ENCODE measurements at regions not wholly inside any gene's neighbourhood (a gene's known extent, or its start where the extent isn't known, plus 50 kb on each side); places are given as distances from the start of the nearest gene placed in this dataset.

DNA sequence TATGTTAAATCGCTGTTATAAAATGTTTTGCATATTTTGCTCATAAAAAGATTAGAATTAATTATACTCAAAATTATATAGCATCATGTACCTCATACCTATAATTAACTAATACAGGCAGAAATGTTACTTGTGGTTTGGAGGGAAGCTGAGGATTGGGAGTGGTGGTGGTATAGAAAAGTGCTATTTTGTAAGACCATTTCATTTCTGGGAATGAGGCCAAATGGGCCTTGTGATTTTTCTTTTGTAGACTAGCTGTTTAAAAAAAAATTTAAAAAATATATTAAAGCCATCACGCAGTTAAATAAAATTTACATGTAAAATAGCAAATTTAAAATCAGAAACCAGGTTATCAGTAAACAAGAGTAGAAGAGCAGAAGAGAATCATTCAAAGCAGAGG is 560.8 kb upstream of the FAM98A start:
- Histone ChIP-seq H3K27me3 (ENCODE audit: insufficient read depth, low read length, poor library complexity, severe bottlenecking) (no peaks in the 10 kb centered on the region), H3K4me2 (ENCODE audit: low read depth, low read length, poor library complexity, severe bottlenecking) (no peak overlapping the region), H4K20me1 (ENCODE audit: insufficient read depth, low read length, poor library complexity, severe bottlenecking) (no peaks in the 10 kb centered on the region), H3K4me3 (ENCODE audit: low read length, poor library complexity, severe bottlenecking) (no peak overlapping the region), H3K4me1 (ENCODE audit: insufficient read depth, low read length, poor library complexity, severe bottlenecking) (no peaks in the 10 kb centered on the region), H2AFZ (ENCODE audit: low read length) (no peak overlapping the region), H3K9ac (ENCODE audit: low read depth, low read length, poor library complexity, severe bottlenecking) (no peak overlapping the region), H3K79me2 (ENCODE audit: insufficient read depth, low read length) (no peaks in the 10 kb centered on the region), H3K36me3 (ENCODE audit: insufficient read depth, low read length) (no peaks in the 10 kb centered on the region), H3K9me3 (ENCODE audit: insufficient read depth, low read depth, low read length) (no peaks in the 10 kb centered on the region), H3K9me2 (replicated peaks; ENCODE audit: low read depth, low read length) (no peaks in the 10 kb centered on the region), H3F3A (ENCODE audit: low read depth) (no peaks in the 10 kb centered on the region)
- TF ChIP-seq, protein P1, sequence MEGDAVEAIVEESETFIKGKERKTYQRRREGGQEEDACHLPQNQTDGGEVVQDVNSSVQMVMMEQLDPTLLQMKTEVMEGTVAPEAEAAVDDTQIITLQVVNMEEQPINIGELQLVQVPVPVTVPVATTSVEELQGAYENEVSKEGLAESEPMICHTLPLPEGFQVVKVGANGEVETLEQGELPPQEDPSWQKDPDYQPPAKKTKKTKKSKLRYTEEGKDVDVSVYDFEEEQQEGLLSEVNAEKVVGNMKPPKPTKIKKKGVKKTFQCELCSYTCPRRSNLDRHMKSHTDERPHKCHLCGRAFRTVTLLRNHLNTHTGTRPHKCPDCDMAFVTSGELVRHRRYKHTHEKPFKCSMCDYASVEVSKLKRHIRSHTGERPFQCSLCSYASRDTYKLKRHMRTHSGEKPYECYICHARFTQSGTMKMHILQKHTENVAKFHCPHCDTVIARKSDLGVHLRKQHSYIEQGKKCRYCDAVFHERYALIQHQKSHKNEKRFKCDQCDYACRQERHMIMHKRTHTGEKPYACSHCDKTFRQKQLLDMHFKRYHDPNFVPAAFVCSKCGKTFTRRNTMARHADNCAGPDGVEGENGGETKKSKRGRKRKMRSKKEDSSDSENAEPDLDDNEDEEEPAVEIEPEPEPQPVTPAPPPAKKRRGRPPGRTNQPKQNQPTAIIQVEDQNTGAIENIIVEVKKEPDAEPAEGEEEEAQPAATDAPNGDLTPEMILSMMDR (conservative IDR thresholded peaks at IDR 0.05; ENCODE audit: low read length): no peak
- TF ChIP-seq EZH2phosphoT487 (IDR thresholded peaks at IDR 0.05; ENCODE audit: borderline replicate concordance): no peak

DNA sequence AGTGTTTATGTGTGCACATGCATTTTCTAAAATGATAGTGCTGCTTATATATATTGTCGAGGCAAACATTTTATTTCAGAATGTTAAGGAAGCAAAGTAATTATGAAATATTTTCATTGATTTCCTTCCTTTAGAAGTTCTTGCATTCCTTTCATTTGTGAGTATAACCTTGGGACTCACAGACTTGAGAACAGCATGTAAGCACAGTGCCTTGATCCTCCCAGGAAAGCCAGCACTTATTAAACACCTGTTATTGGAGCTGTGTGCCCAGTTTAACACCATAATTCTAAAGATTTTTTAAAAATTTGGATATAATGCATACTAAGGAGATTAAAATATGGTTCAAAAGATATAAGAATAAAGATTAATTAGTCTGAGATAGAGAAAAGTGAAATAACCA is 554.4 kb upstream of the FAM98A start:
- Histone ChIP-seq H3K4me3 (ENCODE audit: low read length, poor library complexity, severe bottlenecking) (no peak overlapping the region), H3K4me1 (ENCODE audit: insufficient read depth, low read length, poor library complexity, severe bottlenecking) (no peaks in the 10 kb centered on the region), H3K9me2 (replicated peaks; ENCODE audit: low read depth, low read length) (no peaks in the 10 kb centered on the region), H4K20me1 (ENCODE audit: insufficient read depth, low read length, poor library complexity, severe bottlenecking) (no peaks in the 10 kb centered on the region), H2AFZ (ENCODE audit: low read length) (no peak overlapping the region), H3F3A (ENCODE audit: low read depth) (no peaks in the 10 kb centered on the region), H3K9me3 (ENCODE audit: insufficient read depth, low read depth, low read length) (0 out of 2 replicates have a peak, but pooled peaks cover 2% of the 10 kb centered on the region), H3K4me2 (ENCODE audit: low read depth, low read length, poor library complexity, severe bottlenecking) (no peak overlapping the region), H3K36me3 (ENCODE audit: insufficient read depth, low read length) (no peaks in the 10 kb centered on the region), H3K79me2 (ENCODE audit: insufficient read depth, low read length) (no peaks in the 10 kb centered on the region), H3K9ac (ENCODE audit: low read depth, low read length, poor library complexity, severe bottlenecking) (no peak overlapping the region), H3K27me3 (ENCODE audit: insufficient read depth, low read length, poor library complexity, severe bottlenecking) (no peaks in the 10 kb centered on the region)
- TF ChIP-seq, protein P1 (conservative IDR thresholded peaks at IDR 0.05; ENCODE audit: low read length): no peak
- TF ChIP-seq EZH2phosphoT487 (IDR thresholded peaks at IDR 0.05; ENCODE audit: borderline replicate concordance): no peak

DNA sequence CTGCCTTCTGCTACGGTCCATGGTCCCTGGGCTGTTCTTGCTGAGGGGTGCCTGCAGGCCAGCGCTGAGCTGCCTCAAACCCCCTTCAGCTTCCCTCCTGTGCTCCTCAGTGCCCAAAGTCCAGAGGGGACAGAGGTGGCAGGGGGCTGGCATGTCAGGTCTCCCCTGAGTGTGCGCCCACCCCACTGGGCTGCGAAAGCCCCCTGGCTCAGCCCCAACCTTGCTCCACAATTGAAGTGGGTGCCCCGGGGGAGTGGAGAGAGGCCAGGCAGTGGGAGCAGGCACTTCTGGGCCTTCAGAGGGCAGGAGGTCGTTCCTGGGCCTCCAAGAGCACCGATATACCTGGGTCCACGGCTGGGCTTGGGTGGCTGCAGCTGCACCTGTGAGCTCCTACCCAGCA is 548.7 kb upstream of the FAM98A start:
- Histone ChIP-seq H3K4me3 (ENCODE audit: low read length, poor library complexity, severe bottlenecking) (no peak overlapping the region), H3K9me2 (replicated peaks; ENCODE audit: low read depth, low read length) (no peaks in the 10 kb centered on the region), H3K27me3 (ENCODE audit: insufficient read depth, low read length, poor library complexity, severe bottlenecking) (no peaks in the 10 kb centered on the region), H3K9ac (ENCODE audit: low read depth, low read length, poor library complexity, severe bottlenecking) (no peak overlapping the region), H2AFZ (ENCODE audit: low read length) (no peak overlapping the region), H4K20me1 (ENCODE audit: insufficient read depth, low read length, poor library complexity, severe bottlenecking) (no peaks in the 10 kb centered on the region), H3F3A (ENCODE audit: low read depth) (no peaks in the 10 kb centered on the region), H3K4me1 (ENCODE audit: insufficient read depth, low read length, poor library complexity, severe bottlenecking) (no peaks in the 10 kb centered on the region), H3K79me2 (ENCODE audit: insufficient read depth, low read length) (no peaks in the 10 kb centered on the region), H3K4me2 (ENCODE audit: low read depth, low read length, poor library complexity, severe bottlenecking) (no peak overlapping the region), H3K9me3 (ENCODE audit: insufficient read depth, low read depth, low read length) (0 out of 2 replicates have a peak, but pooled peaks cover 3% of the 10 kb centered on the region), H3K36me3 (ENCODE audit: insufficient read depth, low read length) (no peaks in the 10 kb centered on the region)
- TF ChIP-seq EZH2phosphoT487 (IDR thresholded peaks at IDR 0.05; ENCODE audit: borderline replicate concordance): no peak
- TF ChIP-seq, protein P1 (conservative IDR thresholded peaks at IDR 0.05; ENCODE audit: low read length): no peak
